GM18873 (cell line): ENCODE measurements at regions not wholly inside any gene's neighbourhood (a gene's known extent, or its start where the extent isn't known, plus 50 kb on each side); places are given as distances from the start of the nearest gene placed in this dataset.
"Not testable (repeated sequence)": the region's sequence is repeated elsewhere in the genome, so short reads cannot be mapped to it uniquely, and the experiment has no call there.

Experiments
- ATAC-seq: cut with Tn5 transposase; IDR thresholded peaks from one replicate; pipeline ENCODE4 v1.9.1; 2021; ENCODE audit warnings: mild to moderate bottlenecking, moderate library complexity, moderate number of reproducible peaks; ENCODE audit not compliant: unreplicated experiment, low FRiP score

- no peak for ATAC-seq
These were observed 131.0 kb upstream of the TOPAZ1 start for GRCh38 chr3:44110648-44111047.

- no peak for ATAC-seq
These were observed 130.2 kb upstream of the TOPAZ1 start for GRCh38 chr3:44111482-44111881.

- ATAC-seq = no peak
These were observed 127.5 kb upstream of the TOPAZ1 start for GRCh38 chr3:44114142-44114541.

GRCh38 chr3:44117239-44117638 is 124.4 kb upstream of the TOPAZ1 start:
- no peak for ATAC-seq

- ATAC-seq = no peak
These were observed 124.0 kb upstream of the TOPAZ1 start for GRCh38 chr3:44117736-44118135.

GRCh38 chr3:44120721-44121582 is 120.7 kb upstream of the TOPAZ1 start:
- ATAC-seq = no peak

GRCh38 chr3:44125246-44125645 is 116.4 kb upstream of the TOPAZ1 start:
- no peak for ATAC-seq

- no peak for ATAC-seq
These were observed 115.8 kb upstream of the TOPAZ1 start for GRCh38 chr3:44125882-44126281.

GRCh38 chr3:44128057-44128775 is 113.5 kb upstream of the TOPAZ1 start:
- ATAC-seq = no peak

- no peak for ATAC-seq
These were observed 111.4 kb upstream of the TOPAZ1 start for GRCh38 chr3:44130249-44130648.

- no peak for ATAC-seq
These were observed 109.6 kb upstream of the TOPAZ1 start for GRCh38 chr3:44132061-44132460.

- ATAC-seq = no peak
These were observed 109.1 kb upstream of the TOPAZ1 start for GRCh38 chr3:44132593-44132992.

GRCh38 chr3:44136421-44136820 is 105.3 kb upstream of the TOPAZ1 start:
- ATAC-seq = no peak

- ATAC-seq = no peak
These were observed 95.6 kb upstream of the TOPAZ1 start for GRCh38 chr3:44146073-44146472.

GRCh38 chr3:44159696-44160300 is 81.9 kb upstream of the TOPAZ1 start:
- no peak for ATAC-seq

- ATAC-seq = no peak
These were observed 80.9 kb upstream of the TOPAZ1 start for GRCh38 chr3:44160818-44161217.

- ATAC-seq = no peak
These were observed 69.8 kb upstream of the TOPAZ1 start for GRCh38 chr3:44171891-44172290.

GRCh38 chr3:44172701-44173100 is 69.0 kb upstream of the TOPAZ1 start:
- ATAC-seq = not testable (repeated sequence)

- ATAC-seq = no peak
These were observed 68.4 kb upstream of the TOPAZ1 start for GRCh38 chr3:44173263-44173662.

GRCh38 chr3:44175070-44175469 is 66.6 kb upstream of the TOPAZ1 start:
- no peak for ATAC-seq

- no peak for ATAC-seq
These were observed 62.4 kb upstream of the TOPAZ1 start for GRCh38 chr3:44179246-44179645.
